Esophagus muscularis mucosa (tissue), 3 donors: ENCODE measurements at regions not wholly inside any gene's neighbourhood (a gene's known extent, or its start where the extent isn't known, plus 50 kb on each side); places are given as distances from the start of the nearest gene placed in this dataset.

Experiments
- EP300 ChIP-seq: sonication (generic); formaldehyde crosslinking; IDR thresholded peaks from one replicate; pipeline ENCODE4 v1.6.1; 2017; ENCODE audit warnings: antibody characterized with exemption
- TF ChIP-seq, protein P1 (sequence below), 3 experiments: fragments of 200-600 bp in 2 of 3; fragments of 450-650 bp in 1 of 3; sonication (generic) in 2 of 3; IDR thresholded peaks; one replicate each; pipeline ENCODE4 v1.5.1; 2017 to 2019; ENCODE audit warnings: antibody characterized with exemption in 3 of 3, mild to moderate bottlenecking in 2 of 3, moderate library complexity in 1 of 3

DNA sequence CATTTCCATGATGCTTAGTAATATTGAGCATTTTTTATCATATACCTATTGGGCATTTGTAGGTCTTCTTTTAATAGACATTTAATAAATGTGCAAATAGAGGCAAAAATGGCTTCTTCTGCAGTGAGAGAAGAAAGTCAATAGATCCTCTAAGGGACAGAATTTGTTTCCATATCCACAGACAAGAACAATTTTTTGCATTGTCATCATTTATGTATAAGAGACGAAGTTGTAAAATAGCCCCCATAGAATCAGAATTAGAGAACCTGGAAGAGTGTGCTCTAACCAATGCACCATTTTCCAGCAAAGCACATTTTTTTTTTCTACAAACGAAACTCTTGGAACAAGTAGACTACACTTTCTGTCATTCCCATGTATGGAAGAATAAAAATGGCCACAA, 365.1 kb upstream of the PDE3A start:
- TF ChIP-seq EP300 = no peak
- TF ChIP-seq, protein P1, sequence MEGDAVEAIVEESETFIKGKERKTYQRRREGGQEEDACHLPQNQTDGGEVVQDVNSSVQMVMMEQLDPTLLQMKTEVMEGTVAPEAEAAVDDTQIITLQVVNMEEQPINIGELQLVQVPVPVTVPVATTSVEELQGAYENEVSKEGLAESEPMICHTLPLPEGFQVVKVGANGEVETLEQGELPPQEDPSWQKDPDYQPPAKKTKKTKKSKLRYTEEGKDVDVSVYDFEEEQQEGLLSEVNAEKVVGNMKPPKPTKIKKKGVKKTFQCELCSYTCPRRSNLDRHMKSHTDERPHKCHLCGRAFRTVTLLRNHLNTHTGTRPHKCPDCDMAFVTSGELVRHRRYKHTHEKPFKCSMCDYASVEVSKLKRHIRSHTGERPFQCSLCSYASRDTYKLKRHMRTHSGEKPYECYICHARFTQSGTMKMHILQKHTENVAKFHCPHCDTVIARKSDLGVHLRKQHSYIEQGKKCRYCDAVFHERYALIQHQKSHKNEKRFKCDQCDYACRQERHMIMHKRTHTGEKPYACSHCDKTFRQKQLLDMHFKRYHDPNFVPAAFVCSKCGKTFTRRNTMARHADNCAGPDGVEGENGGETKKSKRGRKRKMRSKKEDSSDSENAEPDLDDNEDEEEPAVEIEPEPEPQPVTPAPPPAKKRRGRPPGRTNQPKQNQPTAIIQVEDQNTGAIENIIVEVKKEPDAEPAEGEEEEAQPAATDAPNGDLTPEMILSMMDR (IDR thresholded peaks at IDR 0.05) = no peak
